Lower lobe of right lung (tissue), 2 donors: ENCODE measurements at regions not wholly inside any gene's neighbourhood (a gene's known extent, or its start where the extent isn't known, plus 50 kb on each side); places are given as distances from the start of the nearest gene placed in this dataset.

Experiments used
- ATAC-seq, 2 donors: fragments of 200-7000 bp; cut with Tn5 transposase; one replicate each; pipeline ENCODE4 v1.9.1; 2020 to 2022; ENCODE audit warnings: mild to moderate bottlenecking in 2 of 2, moderate library complexity in 2 of 2
- DNase-seq: peaks from one replicate; pipeline ENCODE4 v3.0.0-alpha.2; 2020
- H3K27ac ChIP-seq: fragments of 200-600 bp; one replicate; pipeline ENCODE4 v1.8.0; 2022
- H3K27me3 ChIP-seq: fragments of 200-600 bp; one replicate; pipeline ENCODE4 v1.8.0; 2022; ENCODE audit warnings: low read depth
- H3K36me3 ChIP-seq: fragments of 200-600 bp; one replicate; pipeline ENCODE4 v1.8.0; 2022; ENCODE audit warnings: mild to moderate bottlenecking
- H3K4me1 ChIP-seq: fragments of 200-600 bp; one replicate; pipeline ENCODE4 v1.8.0; 2022
- H3K4me3 ChIP-seq: fragments of 200-600 bp; one replicate; pipeline ENCODE4 v1.8.0; 2022; ENCODE audit warnings: mild to moderate bottlenecking
- H3K9me3 ChIP-seq: fragments of 200-600 bp; one replicate; pipeline ENCODE4 v1.8.0; 2022
- CTCF ChIP-seq: fragments of 200-600 bp; IDR thresholded peaks from one replicate; pipeline ENCODE4 v1.8.0; 2022; ENCODE audit warnings: antibody characterized with exemption, mild to moderate bottlenecking
- intact Hi-C: fragments of 100-400 bp; cut with DNase I; formaldehyde crosslinking; loops from one replicate; pipeline ENCODE4 v1.11.0; 2022
- donor health status: DM: no; HTN: yes; CAD: no; lungs with severe emphysema.

DNA sequence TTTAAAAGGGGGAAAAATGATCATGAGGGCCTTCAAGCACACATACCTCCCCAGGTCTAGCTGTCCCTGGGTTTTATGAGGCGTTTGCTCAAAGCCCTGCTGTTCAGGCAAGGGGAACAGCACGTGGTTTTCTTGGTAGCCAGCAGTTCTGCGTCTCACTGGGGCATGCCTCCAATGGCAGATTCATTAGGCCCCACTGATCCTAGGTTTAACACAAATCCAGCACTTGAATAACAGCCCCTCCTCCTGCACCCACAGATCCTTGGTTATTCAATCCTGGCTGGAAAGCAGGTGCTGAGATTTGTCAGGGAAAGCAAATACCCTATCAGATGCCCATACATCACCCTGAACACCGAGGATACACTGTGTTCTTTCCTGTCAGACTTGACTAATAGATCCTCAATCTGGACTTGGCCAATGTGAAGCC is 106.4 kb downstream of the ZC3H11B start:
- H3K9me3 ChIP-seq: no peaks in the 10 kb centered on the region
- intact Hi-C loops: no loop called here
- no peak overlapping the region for H3K27ac ChIP-seq
- no peaks in the 10 kb centered on the region for H3K36me3 ChIP-seq
- H3K4me1 ChIP-seq: no peaks in the 10 kb centered on the region
- no peak for TF ChIP-seq CTCF
- no peaks in the 10 kb centered on the region for H3K27me3 ChIP-seq
- ATAC-seq (no peak), DNase-seq (no peak)
- no peak overlapping the region for H3K4me3 ChIP-seq

- intact Hi-C loops: no loop called here
- no peak for DNase-seq
- Histone ChIP-seq H3K4me1 (no peaks in the 10 kb centered on the region), H3K27ac (no peak overlapping the region), H3K9me3 (no peaks in the 10 kb centered on the region), H3K27me3 (no peaks in the 10 kb centered on the region), H3K4me3 (no peak overlapping the region), H3K36me3 (no peaks in the 10 kb centered on the region)
- no peak for TF ChIP-seq CTCF
- ATAC-seq: no peak
Measured at GRCh38 chr1:219505886-219506285, 107.0 kb downstream of the ZC3H11B start.

GRCh38 chr1:219503604-219504003 is 109.3 kb downstream of the ZC3H11B start:
- Histone ChIP-seq H3K9me3 (no peaks in the 10 kb centered on the region), H3K27ac (no peak overlapping the region), H3K36me3 (no peaks in the 10 kb centered on the region), H3K4me1 (no peaks in the 10 kb centered on the region), H3K4me3 (no peak overlapping the region), H3K27me3 (no peaks in the 10 kb centered on the region)
- DNase-seq (no peak), ATAC-seq (no peak)
- TF ChIP-seq CTCF: no peak
- intact Hi-C loops: no loop called here

GRCh38 chr1:219500327-219500897 is 112.5 kb downstream of the ZC3H11B start:
- ATAC-seq (no peak), DNase-seq (no peak)
- no peak for TF ChIP-seq CTCF
- no peak overlapping the region for H3K4me3 ChIP-seq
- no peaks in the 10 kb centered on the region for H3K9me3 ChIP-seq
- no peak overlapping the region for H3K27ac ChIP-seq
- no peaks in the 10 kb centered on the region for H3K4me1 ChIP-seq
- intact Hi-C loops: no loop called here
- no peaks in the 10 kb centered on the region for H3K27me3 ChIP-seq
- no peaks in the 10 kb centered on the region for H3K36me3 ChIP-seq

DNA sequence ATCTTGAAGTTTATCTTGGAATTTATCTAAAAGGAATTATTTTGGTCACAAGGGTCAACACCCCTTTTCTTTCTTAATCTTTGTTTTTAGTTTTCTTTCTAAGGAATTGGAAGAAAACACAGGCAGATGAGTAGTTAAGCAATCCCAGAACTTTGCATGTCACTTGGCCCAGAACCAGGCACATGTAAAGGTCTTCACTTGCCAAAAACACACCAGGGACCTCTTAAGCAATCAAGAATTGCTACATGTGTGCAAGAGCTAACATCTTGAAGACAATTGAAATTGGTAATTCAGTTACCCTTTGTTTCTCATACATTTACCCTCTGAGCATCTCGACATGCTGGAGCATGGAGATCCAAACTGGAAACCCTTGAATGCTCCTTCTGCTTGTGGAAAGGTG is 114.2 kb downstream of the ZC3H11B start:
- no peaks in the 10 kb centered on the region for H3K4me1 ChIP-seq
- no peaks in the 10 kb centered on the region for H3K9me3 ChIP-seq
- no peak overlapping the region for H3K27ac ChIP-seq
- DNase-seq (no peak), ATAC-seq (no peak)
- intact Hi-C loops: no loop called here
- no peak overlapping the region for H3K4me3 ChIP-seq
- no peak for TF ChIP-seq CTCF
- H3K27me3 ChIP-seq: no peaks in the 10 kb centered on the region
- no peaks in the 10 kb centered on the region for H3K36me3 ChIP-seq
